Trophoblast cell (in vitro differentiated cells and primary cell): ENCODE measurements at regions not wholly inside any gene's neighbourhood (a gene's known extent, or its start where the extent isn't known, plus 50 kb on each side); places are given as distances from the start of the nearest gene placed in this dataset.
"Not testable (repeated sequence)": the region's sequence is repeated elsewhere in the genome, so short reads cannot be mapped to it uniquely, and the experiment has no call there.

Experiments
- DNase-seq, 2 donors: peaks; one replicate each; pipeline ENCODE4 v3.0.0-alpha.2; 2016
- H2AFZ ChIP-seq: 2 replicates; pipeline ENCODE4 v1.6.1; 2013; ENCODE audit warnings: low read length, moderate library complexity, mild to moderate bottlenecking; ENCODE audit not compliant: insufficient read depth, poor library complexity
- H2AK5ac ChIP-seq: 2 replicates; pipeline ENCODE4 v1.6.1; 2013; ENCODE audit warnings: mild to moderate bottlenecking, low read length
- H2BK120ac ChIP-seq: 2 replicates; pipeline ENCODE4 v1.6.1; 2013; ENCODE audit warnings: low read length, mild to moderate bottlenecking, moderate library complexity; ENCODE audit not compliant: insufficient read depth, poor library complexity
- H2BK12ac ChIP-seq: 2 replicates; pipeline ENCODE4 v1.6.1; 2013; ENCODE audit warnings: mild to moderate bottlenecking, low read length, moderate library complexity
- H2BK5ac ChIP-seq: 2 replicates; pipeline ENCODE4 v1.6.1; 2013; ENCODE audit warnings: low read length, low read depth, moderate library complexity, mild to moderate bottlenecking; ENCODE audit not compliant: poor library complexity
- H3K14ac ChIP-seq: 2 replicates; pipeline ENCODE4 v1.6.1; 2013; ENCODE audit warnings: mild to moderate bottlenecking, low read length
- H3K18ac ChIP-seq: 2 replicates; pipeline ENCODE4 v1.6.1; 2013; ENCODE audit warnings: mild to moderate bottlenecking, low read length
- H3K23ac ChIP-seq: 2 replicates; pipeline ENCODE4 v1.6.1; 2013; ENCODE audit warnings: low read length
- H3K27ac ChIP-seq: 2 replicates; pipeline ENCODE4 v1.5.1; 2013; ENCODE audit warnings: low read depth, mild to moderate bottlenecking, inconsistent platforms, low read length, moderate library complexity
- H3K27me3 ChIP-seq: 2 replicates; pipeline ENCODE4 v1.6.1; 2013; ENCODE audit warnings: inconsistent platforms, mild to moderate bottlenecking, low read length, moderate library complexity; ENCODE audit not compliant: insufficient read depth
- H3K36me3 ChIP-seq, 2 experiments: 1 replicate in 1 of 2; 2 replicates in 1 of 2; pipeline ENCODE4 v1.6.1; 2013; ENCODE audit warnings: low read length in 2 of 2, mild to moderate bottlenecking in 2 of 2, moderate library complexity in 1 of 2; ENCODE audit not compliant: insufficient read depth in 2 of 2, control insufficient read depth in 1 of 2
- H3K4ac ChIP-seq: 2 replicates; pipeline ENCODE4 v1.6.1; 2013; ENCODE audit warnings: low read depth, mild to moderate bottlenecking, low read length, moderate library complexity
- H3K4me1 ChIP-seq, 2 experiments: 1 replicate in 1 of 2; 2 replicates in 1 of 2; pipeline ENCODE4 v1.6.1; 2013; ENCODE audit warnings: low read length in 2 of 2, mild to moderate bottlenecking in 2 of 2, moderate library complexity in 1 of 2; ENCODE audit not compliant: insufficient read depth in 2 of 2, control insufficient read depth in 1 of 2
- H3K4me2 ChIP-seq: 2 replicates; pipeline ENCODE4 v1.6.1; 2013; ENCODE audit warnings: inconsistent platforms, mild to moderate bottlenecking, low read length, moderate library complexity
- H3K4me3 ChIP-seq: 2 replicates; pipeline ENCODE4 v1.5.1; 2013; ENCODE audit warnings: mild to moderate bottlenecking, low read depth, low read length, inconsistent platforms
- H3K79me1 ChIP-seq: one replicate; pipeline ENCODE4 v1.6.1; 2013; ENCODE audit warnings: low read length
- H3K79me2 ChIP-seq: 2 replicates; pipeline ENCODE4 v1.6.1; 2013; ENCODE audit warnings: low read length, mild to moderate bottlenecking; ENCODE audit not compliant: control insufficient read depth, insufficient read depth, poor library complexity
- H3K9ac ChIP-seq: 2 replicates; pipeline ENCODE4 v1.6.1; 2013; ENCODE audit warnings: mild to moderate bottlenecking, low read length
- H3K9me3 ChIP-seq: 2 replicates; pipeline ENCODE4 v1.6.1; 2013; ENCODE audit warnings: low read depth, mild to moderate bottlenecking, control low read depth, inconsistent platforms, low read length; ENCODE audit not compliant: insufficient read depth
- H4K12ac ChIP-seq: 2 replicates; pipeline ENCODE4 v1.6.1; 2013; ENCODE audit warnings: low read depth, mild to moderate bottlenecking, low read length, moderate library complexity
- H4K8ac ChIP-seq: 2 replicates; pipeline ENCODE4 v1.6.1; 2013; ENCODE audit warnings: low read depth, mild to moderate bottlenecking, low read length, moderate library complexity
- H4K91ac ChIP-seq: one replicate; pipeline ENCODE4 v1.6.1; 2013; ENCODE audit warnings: low read depth, mild to moderate bottlenecking, low read length, moderate library complexity
- WGBS: extraction: QIAGEN DNeasy Blood & Tissue Kit; methylation state at CpG from one replicate; pipeline ENCODE4 v1.1.7; 2013; ENCODE audit warnings: missing lambda C conversion rate; ENCODE audit not compliant: insufficient read length, insufficient coverage; ENCODE audit errors: extremely low coverage; 5-methylcytosine and 5-hydroxymethylcytosine counted together

DNA sequence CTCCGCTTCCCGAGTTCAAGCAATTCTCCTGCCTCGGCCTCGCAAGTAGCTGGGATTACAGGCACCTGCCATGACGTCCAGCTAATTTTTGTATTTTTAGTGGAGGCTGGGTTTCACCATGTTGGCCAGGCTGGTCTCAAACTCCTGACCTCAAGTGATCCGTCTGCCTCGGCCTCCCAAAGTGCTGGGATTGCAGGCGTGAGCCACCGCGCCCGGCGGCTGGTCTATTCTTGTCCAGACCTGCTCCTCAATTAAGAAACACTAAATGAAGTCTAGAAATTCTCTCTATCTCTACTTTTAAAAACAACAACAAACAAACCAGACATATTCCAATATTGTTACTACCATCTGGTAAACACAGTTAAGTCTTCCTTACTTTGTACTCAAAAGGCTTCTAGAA is 68.1 kb upstream of the LIFR start:
- not testable (repeated sequence) for H4K8ac ChIP-seq, H3K4me2 ChIP-seq, H3K36me3 ChIP-seq, H2BK120ac ChIP-seq, DNase-seq, H2AFZ ChIP-seq, H3K9ac ChIP-seq, H3K27me3 ChIP-seq, H3K23ac ChIP-seq, H3K79me2 ChIP-seq, H3K4me3 ChIP-seq, H2AK5ac ChIP-seq, H3K18ac ChIP-seq, H2BK5ac ChIP-seq, H3K9me3 ChIP-seq, H3K14ac ChIP-seq, H3K4ac ChIP-seq, H3K4me1 ChIP-seq, H2BK12ac ChIP-seq, H3K79me1 ChIP-seq, H3K27ac ChIP-seq, H4K91ac ChIP-seq, H4K12ac ChIP-seq
- WGBS, result no CpG with 5 or more reads among the region's 12 CpGs

GRCh38 chr5:38631376-38631775 is 74.9 kb upstream of the LIFR start:
- not testable (repeated sequence) for H2AK5ac ChIP-seq, DNase-seq, H3K18ac ChIP-seq, H3K4ac ChIP-seq, H3K4me2 ChIP-seq, H4K12ac ChIP-seq, H2BK12ac ChIP-seq, H3K23ac ChIP-seq, H2AFZ ChIP-seq, H3K9ac ChIP-seq, H3K79me2 ChIP-seq, H2BK120ac ChIP-seq, H3K4me1 ChIP-seq, H4K8ac ChIP-seq, H3K27ac ChIP-seq, H4K91ac ChIP-seq, H3K14ac ChIP-seq, H3K9me3 ChIP-seq, H3K4me3 ChIP-seq, H2BK5ac ChIP-seq, H3K79me1 ChIP-seq, H3K36me3 ChIP-seq, H3K27me3 ChIP-seq
- no CpG with 5 or more reads among the region's 24 CpGs for WGBS

- no peak overlapping the region for H2BK12ac ChIP-seq
- no CpG with 5 or more reads among the region's 4 CpGs for WGBS
Observed at GRCh38 chr5:38634568-38635369, 78.3 kb upstream of the LIFR start.

GRCh38 chr5:38636626-38637025 is 80.2 kb upstream of the LIFR start:
- no peak overlapping the region for H3K27ac ChIP-seq
- H3K79me2 ChIP-seq, result no peaks in the 10 kb centered on the region
- H4K8ac ChIP-seq, result no peak overlapping the region
- H3K79me1 ChIP-seq, result peaks cover 5% of the 10 kb centered on the region
- H3K18ac ChIP-seq, result no peak overlapping the region
- H3K4ac ChIP-seq, result no peak overlapping the region
- no peak overlapping the region for H4K12ac ChIP-seq
- H3K27me3 ChIP-seq, result no peaks in the 10 kb centered on the region
- H2BK12ac ChIP-seq, result no peak overlapping the region
- H3K9ac ChIP-seq, result no peak overlapping the region
- no peak overlapping the region for H4K91ac ChIP-seq
- no peak overlapping the region for H3K4me3 ChIP-seq
- H3K4me2 ChIP-seq, result peak overlapping the region; percentile 16
- no CpG with 5 or more reads among the region's 4 CpGs for WGBS
- no peaks in the 10 kb centered on the region for H3K36me3 ChIP-seq
- no peak overlapping the region for H2BK5ac ChIP-seq
- H3K14ac ChIP-seq, result no peak overlapping the region
- H2AK5ac ChIP-seq, result no peak overlapping the region
- peaks cover 8 to 17% of the 10 kb centered on the region in 2 experiments for H3K4me1 ChIP-seq
- no peak overlapping the region for H3K23ac ChIP-seq
- DNase-seq, result peak; percentile 68 to 81
- peaks cover 1% of the 10 kb centered on the region for H3K9me3 ChIP-seq
- no peak overlapping the region for H2BK120ac ChIP-seq
- H2AFZ ChIP-seq, result no peak overlapping the region

More at GRCh38 chr5:38634568-38635369, 78.3 kb upstream of the LIFR start:
- H2BK120ac ChIP-seq, result no peak overlapping the region
- no peak overlapping the region for H4K12ac ChIP-seq
- no peak overlapping the region for H4K8ac ChIP-seq
- H3K27ac ChIP-seq, result no peak overlapping the region
- peaks cover 5% of the 10 kb centered on the region for H3K79me1 ChIP-seq
- H4K91ac ChIP-seq, result no peak overlapping the region
- H3K79me2 ChIP-seq, result no peaks in the 10 kb centered on the region
- no peaks in the 10 kb centered on the region for H3K36me3 ChIP-seq
- peaks cover 5% of the 10 kb centered on the region for H3K9me3 ChIP-seq
- DNase-seq, result peak; percentile 81 to 96
- H3K14ac ChIP-seq, result no peak overlapping the region
- no peak overlapping the region for H3K9ac ChIP-seq
- no peak overlapping the region for H2BK5ac ChIP-seq
- no peak overlapping the region for H2AFZ ChIP-seq
- H3K18ac ChIP-seq, result no peak overlapping the region
- no peak overlapping the region for H2AK5ac ChIP-seq
- H3K4me1 ChIP-seq, result peaks cover 8 to 15% of the 10 kb centered on the region in 2 experiments
- H3K23ac ChIP-seq, result no peak overlapping the region
- no peak overlapping the region for H3K4ac ChIP-seq
- H3K27me3 ChIP-seq, result no peaks in the 10 kb centered on the region
- H3K4me3 ChIP-seq, result no peak overlapping the region
- no peak overlapping the region for H3K4me2 ChIP-seq
